Suppressor macrophage (primary cell): ENCODE measurements at regions not wholly inside any gene's neighbourhood (a gene's known extent, or its start where the extent isn't known, plus 50 kb on each side); places are given as distances from the start of the nearest gene placed in this dataset.
"Not testable (repeated sequence)": the region's sequence is repeated elsewhere in the genome, so short reads cannot be mapped to it uniquely, and the experiment has no call there.

ENCODE experiments used
- DNase-seq, 4 experiments: peaks; one replicate each; pipeline ENCODE4 v3.0.0-alpha.2; 2020 to 2022

DNA sequence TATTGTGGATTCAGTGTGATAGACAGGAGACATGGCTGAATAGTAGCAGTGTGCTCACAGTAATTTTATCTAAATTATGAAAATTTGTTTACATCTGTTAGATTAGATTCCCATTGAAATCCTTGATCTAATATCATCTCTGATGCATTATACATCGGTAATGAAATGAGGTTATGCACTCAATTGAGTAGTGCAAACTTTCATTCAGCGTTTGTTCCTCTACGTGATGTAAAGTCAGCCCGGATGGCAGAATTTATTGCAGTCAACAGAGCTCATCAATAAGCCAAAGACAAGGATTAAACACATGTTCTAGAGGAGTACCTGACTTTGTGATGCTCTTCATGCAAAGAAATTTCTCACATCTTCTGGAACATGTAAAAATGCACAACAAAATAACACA, 549.2 kb downstream of the GOLGA6L6 start:
- DNase-seq = no peak

DNA sequence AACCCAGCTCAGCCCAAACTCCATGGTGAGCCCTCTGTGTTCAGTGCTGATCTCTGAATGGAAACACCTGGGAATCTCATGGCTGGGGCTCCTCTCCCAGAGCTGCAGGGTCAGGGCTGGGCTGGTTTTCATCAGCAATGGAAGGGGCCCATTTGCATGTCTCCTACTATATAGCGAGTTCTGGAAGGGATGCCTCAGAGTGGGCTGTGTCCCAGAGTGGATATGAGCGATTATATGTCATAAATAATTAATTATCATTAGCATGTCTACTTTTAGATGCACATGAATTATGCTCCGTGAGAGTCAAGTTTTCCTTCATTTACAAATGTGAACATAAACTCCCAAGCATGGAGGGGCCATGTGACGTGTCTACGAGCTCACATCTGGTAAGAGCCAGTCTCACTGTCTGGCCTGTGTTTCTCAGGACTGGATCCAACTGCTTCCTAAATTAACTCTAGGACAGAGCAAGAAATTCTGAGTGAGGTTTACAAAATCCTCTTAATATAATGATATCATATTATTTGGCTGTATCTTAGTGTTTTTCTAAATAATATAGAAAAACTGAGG, 553.4 kb downstream of the GOLGA6L6 start:
- DNase-seq = no peak

DNA sequence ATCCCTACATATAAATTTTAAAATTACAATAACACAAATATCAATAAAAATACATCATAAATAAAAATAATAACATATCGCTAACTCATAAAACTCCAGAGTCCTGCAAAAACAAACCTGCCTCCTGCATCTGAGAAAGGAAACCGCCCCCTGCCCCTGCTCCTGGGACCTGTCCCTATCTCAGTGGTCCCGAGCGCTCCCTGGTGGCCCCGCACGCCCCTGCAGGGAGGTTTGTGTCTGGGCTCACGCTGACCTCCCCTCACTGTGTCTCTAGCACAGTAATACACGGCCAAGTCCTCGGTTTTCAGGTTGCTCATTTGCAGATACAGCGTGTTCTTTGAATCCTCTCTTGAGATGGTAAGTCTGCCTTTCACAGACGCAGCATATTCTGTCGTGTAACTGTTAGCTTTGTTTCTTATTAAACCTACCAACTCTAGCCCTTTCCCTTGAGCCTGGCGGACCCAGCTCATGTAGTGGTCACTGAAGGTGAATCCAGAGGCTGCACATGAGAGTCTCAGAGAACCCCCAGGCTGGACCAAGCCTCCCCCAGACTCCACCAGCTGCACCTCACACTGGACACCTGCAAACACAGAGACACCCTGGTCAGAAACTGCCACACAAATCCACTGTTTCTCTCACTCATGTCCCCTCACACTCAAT, 554.1 kb downstream of the GOLGA6L6 start:
- DNase-seq = no peak

DNA sequence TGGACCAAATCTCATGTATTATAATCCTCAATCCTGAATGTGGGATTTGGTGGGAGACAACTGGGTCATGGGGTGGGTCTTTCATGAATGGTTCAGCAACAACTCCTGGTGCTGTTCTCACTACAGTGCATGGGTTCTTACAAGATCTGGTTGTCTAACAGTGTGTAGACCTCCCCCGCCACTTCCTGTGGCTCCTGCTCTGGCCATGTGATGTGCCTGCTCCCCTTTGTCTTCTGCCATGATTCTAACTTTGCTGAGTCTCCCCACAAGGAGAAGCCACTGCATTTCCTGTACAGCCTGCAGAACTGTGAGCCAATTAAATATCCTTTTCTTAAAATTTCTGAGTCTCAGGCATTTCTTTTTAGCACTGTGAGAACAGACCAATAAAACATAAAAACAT, 557.5 kb downstream of the GOLGA6L6 start:
- DNase-seq = no peak

DNA sequence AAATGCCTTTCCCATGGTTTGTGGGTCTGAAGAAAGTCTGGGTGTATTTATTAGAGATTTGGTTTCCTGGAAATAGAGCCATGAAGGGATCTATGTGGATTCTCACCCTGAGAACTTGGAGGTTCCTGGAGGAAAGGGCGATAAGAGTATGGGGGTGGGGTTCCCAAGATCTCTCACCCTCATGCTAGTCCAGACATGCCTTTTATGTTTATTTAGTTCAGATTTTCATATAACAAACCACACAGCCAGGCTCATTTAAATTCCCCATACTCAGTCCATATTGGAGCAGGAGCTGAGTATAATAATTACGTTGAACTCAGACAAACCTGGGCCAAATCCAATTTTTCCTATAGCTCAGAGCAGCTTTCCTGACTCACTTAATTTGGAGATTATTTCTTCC, 566.6 kb downstream of the GOLGA6L6 start:
- DNase-seq = no peak

DNA sequence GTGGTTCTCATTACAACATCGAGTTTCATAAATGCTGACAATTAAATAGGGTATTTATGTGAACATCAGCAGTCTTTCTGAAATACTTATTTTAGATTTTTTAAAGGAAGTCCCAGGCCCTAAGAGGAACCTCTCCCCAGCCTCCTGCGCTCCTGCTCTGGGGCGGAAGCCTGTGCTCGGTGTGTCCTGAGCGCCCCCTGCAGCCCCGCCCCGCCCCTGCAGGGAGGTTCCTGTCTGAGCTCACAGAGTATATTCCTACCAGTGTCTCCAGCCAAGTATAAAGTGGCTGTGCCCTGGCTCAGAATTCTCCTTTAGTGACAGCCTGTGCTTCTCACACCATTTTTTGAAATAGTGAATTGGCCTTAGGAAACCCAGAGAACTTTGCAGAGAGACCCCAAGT, 567.9 kb downstream of the GOLGA6L6 start:
- DNase-seq = peak in 2 of 4 experiments; percentile 33 to 37

DNA sequence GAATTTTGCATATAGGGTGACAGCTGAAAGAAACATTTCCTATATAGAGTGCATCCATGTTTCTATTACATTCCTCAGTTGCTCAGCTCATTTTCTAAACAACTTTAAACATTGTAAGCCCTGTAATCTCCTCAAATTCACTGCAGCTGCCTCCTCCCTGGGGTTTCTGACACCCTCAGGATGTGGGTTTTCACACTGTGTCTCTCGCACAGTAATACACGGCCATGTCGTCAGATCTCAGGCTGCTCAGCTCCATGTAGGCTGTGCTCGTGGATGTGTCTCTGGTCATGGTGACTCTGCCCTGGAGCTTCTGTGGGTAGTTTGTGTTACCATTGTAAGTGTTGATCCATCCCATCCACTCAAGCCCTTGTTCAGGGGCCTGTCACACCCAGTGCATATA, 569.0 kb downstream of the GOLGA6L6 start:
- DNase-seq = not testable (repeated sequence)

DNA sequence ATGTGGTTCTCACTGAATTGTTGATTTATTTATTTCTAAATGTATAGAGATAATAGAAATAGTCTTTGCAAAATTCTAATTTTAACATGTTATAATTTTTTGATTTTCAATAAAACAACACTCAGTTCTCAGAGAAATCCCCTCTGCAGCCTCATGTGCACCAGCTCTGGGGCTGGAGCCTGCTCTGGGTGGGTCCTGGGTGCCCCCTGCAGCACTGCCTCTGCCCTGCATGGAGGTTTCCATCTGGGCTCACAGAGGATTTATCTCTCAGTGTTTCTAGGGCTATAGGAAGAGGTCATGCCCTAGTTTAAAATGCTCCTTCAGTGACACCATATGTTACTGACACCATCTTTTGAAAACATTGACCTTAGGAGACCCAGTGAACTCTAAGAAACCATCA, 576.0 kb downstream of the GOLGA6L6 start:
- DNase-seq = not testable (repeated sequence)

DNA sequence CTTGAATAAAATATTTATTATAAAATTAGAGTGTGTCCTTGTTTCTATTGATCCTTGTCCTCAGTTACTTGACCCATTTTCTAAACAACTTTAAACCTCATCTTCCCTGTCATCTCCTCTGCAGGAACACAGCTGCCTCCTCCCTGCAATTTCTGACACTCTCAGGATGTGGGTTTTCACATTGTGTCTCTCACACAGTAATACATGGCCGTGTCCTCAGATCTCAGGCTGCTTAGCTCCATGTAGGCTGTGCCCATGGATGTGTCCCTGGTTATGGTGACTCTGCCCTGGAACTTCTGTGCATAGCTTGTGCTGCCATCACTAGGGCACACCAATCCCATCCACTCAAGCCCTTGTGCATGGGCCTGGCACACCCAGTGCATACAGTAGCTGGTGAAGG, 577.1 kb downstream of the GOLGA6L6 start:
- DNase-seq = not testable (repeated sequence)

DNA sequence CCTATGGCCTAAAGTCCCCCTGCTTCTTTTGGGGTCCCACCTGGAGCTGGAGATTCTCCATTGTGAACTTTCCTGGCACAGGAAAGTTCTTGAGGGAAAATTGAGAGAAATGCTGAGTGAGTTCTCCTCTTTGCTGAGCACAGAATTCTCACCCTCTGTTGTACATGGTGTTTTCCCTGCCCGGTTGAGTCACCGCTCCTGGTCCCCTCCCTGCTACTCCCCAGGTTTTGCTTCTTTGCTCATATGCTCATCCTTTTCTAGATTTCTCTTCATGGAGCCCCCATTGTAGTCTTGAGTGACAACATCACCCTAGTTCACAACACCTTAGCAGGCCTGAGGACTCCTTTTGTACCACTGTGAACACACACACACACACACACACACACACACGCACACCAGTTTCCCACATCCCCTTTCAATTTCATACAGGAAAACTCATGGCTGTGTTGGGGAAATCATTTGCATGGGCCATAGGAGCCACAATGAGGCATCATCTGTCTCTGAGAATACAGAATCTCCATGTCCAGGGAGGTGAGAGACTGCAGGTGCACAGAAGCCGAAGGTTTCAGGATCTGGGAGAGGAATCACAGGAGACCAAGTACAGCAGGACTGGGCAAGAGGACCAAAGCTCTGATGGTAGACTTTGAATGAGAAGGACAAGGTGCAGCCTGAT, 585.3 kb downstream of the GOLGA6L6 start:
- DNase-seq = no peak

DNA sequence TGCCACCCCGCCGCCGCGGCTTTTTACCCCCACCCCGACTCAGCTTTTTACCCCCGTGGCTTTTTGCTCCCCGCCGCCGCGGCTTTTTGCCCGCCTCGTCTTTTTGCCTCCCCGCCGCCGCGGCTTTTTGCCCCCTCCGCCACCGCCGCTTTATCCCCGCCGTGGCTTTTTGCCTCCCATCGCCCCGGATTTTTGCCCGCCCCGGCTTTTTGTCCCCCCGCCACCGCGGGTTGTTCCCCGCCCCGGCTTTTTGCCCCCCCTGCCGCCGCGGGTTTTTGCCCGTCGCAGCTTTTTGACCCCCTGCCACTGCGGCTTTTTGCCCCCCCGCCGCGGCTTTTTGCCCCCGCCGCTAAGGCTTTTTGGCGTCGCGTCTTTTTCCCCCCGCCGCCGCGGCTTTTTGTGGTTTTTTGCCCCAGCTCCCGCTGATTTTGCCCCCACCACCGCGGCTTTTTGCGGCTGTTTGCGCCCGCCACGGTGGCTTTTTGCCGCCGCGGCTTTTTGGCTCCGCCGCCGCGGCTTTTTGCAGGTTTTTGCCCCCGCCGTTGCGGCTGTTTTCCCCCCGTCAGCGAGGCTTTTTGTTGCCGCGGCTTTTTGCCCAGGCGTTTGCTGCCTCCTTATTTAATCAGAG, 597.2 kb downstream of the GOLGA6L6 start:
- DNase-seq = no peak

DNA sequence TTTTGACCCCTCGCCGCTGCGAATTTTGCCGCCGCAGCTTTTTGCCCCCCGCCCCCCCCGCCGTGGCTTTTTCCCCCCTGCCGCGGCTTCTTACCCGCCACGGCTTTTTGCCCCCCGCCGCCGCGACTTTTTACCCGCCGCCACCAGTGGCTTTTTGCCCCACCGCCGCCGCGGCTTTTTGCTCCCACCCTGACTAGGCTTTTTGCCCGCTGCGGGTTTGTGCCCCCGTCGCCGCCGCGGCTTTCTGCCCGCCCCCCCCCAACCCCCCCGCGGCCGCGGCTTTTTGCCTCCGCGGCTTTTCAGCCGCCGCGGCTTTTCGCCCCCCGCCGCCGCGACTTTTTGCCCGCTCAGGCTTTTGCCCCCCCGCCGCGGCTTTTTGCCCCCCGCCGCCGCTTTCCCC, 598.1 kb downstream of the GOLGA6L6 start:
- no peak for DNase-seq

DNA sequence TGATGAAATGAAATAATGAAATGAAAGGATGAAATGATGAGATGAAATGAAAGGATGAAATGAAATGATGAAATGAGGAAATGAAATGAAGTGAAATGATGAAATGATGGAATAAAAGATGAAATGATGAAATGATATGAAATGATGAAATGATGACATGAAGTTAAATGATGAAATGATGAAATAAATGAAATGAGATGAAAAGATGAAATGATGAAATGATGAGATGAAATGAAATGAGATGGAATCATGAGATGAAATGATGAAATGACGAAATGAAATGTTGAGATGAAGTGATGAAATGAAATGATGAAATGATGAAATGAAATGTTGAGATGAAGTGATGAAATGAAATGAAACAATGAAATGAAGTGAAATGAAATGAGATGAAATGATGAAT, 638.3 kb downstream of the GOLGA6L6 start:
- DNase-seq = not testable (repeated sequence)

DNA sequence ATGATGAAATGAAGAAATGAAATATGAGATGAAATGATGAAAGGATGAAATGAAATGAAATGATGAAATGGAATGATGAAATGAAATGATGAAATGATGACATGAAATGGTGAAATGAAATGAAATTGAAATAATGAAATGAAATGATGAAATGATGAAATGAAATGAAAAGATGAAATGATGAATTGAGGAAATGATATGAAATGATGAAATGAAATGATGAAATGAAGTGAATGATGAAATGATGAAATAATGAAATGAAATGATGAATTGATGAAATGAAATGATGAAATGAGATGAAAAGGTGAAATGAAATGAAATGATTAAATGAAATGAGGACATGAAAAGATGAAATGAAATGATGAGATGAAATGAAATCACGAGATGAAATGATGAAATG, 639.2 kb downstream of the GOLGA6L6 start:
- DNase-seq = not testable (repeated sequence)

DNA sequence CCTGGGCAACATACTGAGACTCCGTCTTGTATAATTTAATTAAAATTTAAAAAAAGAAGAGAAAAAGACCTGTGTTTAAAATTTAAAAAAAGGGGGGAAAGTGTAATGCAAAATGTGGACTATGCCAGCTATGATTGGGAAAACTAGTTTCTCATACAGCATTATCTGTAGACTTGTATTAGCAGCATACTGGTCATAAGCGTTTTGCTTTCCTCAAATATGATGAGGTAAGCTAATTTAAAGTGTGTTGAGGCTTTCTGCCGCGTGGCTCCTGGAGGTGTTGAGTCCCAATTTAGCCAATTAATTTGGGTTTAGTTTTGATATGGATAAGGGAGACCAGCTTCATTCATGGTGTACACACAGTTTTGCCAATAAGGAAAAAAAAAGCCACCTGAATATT, 640.2 kb downstream of the GOLGA6L6 start:
- DNase-seq = not testable (repeated sequence)

DNA sequence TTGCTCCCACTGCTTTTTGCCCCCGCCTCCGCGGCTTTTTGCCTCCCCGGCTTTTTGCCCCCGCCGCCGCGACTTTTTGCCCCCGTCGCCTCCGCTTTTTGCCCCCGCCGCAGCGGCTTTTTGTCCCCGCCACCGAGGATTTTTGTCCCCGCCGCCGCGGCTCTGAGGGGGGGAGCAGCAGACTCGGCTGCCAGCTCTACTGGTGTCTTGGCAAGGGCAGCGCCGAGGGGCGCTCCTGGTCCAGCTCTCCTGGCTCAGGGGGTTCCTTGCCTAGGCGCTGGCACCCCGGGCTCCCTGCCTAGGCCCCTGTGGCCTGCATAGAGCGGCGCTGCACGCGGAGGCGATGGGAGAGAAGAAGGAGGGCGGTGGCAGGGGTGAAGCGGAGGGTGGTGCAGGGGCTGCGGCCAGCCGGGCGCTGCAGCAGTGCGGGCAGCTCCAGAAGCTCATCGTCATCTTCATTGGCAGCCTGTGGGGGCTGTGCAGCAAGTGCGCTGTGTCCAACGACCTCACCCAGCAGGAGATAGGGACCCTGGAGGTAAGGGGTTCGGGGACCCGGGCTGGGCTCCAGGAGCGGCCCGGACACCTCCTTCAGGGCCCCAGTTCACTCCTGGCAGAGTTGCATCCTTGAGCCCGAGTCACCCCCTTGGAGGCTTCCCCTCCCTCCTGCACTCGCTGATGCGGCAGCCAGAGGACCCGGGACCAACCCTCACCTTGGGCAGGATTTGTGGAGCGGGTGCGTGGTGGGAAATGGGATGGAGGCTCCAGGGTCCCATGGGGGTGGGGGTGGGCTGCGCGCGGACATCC, 642.4 kb downstream of the GOLGA6L6 start:
- DNase-seq = no peak

DNA sequence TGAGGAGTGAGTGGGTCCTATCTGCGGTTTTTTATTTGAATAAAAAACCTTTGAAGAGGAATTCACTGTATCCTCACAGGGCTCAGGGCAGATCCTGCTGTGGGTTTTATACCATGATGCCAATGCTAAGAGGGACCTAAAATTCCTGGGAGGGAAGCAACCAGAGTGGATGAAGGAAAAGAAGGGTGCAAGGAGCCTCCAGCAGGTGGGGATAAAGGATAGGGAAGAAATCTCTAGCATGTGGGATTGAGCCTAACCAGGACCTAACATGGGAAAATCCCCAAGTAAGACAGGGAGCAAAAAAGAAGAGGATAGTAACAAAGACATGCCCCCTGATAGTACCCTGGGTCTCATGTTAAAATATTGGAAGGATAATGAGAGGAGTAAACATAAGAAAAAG, 652.8 kb downstream of the GOLGA6L6 start:
- DNase-seq = not testable (repeated sequence)

DNA sequence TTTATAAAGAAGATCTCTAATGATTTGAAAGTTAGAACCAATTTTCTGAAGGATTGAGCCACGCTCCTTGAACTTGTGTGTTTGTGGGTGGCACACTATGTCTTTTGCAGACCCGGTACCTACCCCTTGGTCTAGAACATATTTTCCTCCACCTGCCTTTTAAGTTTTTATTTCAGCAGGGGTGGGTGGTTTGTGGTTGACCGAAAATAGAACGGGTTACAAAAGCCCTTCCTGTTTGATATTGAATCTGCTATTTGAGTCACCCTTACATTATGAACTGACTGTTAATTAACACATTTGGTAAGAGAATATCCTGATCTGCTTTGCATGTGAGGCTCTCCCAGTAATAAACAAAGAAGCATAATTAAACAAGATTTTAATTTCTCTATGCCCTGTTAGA, 697.5 kb downstream of the GOLGA6L6 start:
- DNase-seq = not testable (repeated sequence)
